Smooth muscle cell (in vitro differentiated cells): ENCODE measurements at regions not wholly inside any gene's neighbourhood (a gene's known extent, or its start where the extent isn't known, plus 50 kb on each side); places are given as distances from the start of the nearest gene placed in this dataset.

Experiments
- DNase-seq: peaks from one replicate; lab custom pipeline; 2025; ENCODE audit not compliant: unreplicated experiment; lab: John Stamatoyannopoulos, UW
- H2AFZ ChIP-seq: fragments of 200-600 bp; sonication (generic); 2 replicates; pipeline ENCODE4 v1.6.0; 2016; ENCODE audit warnings: antibody characterized with exemption, low read depth, mild to moderate bottlenecking
- H3F3A ChIP-seq: fragments of 200-600 bp; sonication (generic); 2 replicates; pipeline ENCODE4 v1.6.0; 2017; ENCODE audit warnings: antibody characterized with exemption, low read depth
- H3K27ac ChIP-seq: fragments of 200-600 bp; sonication (generic); 2 replicates; pipeline ENCODE4 v1.5.1; 2016; ENCODE audit warnings: low read depth, mild to moderate bottlenecking
- H3K27me3 ChIP-seq: fragments of 200-600 bp; sonication (generic); 2 replicates; pipeline ENCODE4 v1.6.1; 2016; ENCODE audit warnings: low read depth, mild to moderate bottlenecking
- H3K36me3 ChIP-seq: fragments of 200-600 bp; sonication (generic); 2 replicates; pipeline ENCODE4 v1.5.1; 2016; ENCODE audit warnings: low read depth
- H3K4me1 ChIP-seq: fragments of 200-600 bp; sonication (generic); 2 replicates; pipeline ENCODE4 v1.5.1; 2016; ENCODE audit warnings: low read depth
- H3K4me2 ChIP-seq: fragments of 200-600 bp; sonication (generic); 2 replicates; pipeline ENCODE4 v1.6.0; 2016; ENCODE audit warnings: mild to moderate bottlenecking
- H3K4me3 ChIP-seq: fragments of 200-600 bp; sonication (generic); 2 replicates; pipeline ENCODE4 v1.5.1; 2016; ENCODE audit warnings: mild to moderate bottlenecking
- H3K79me2 ChIP-seq: fragments of 200-600 bp; sonication (generic); 2 replicates; pipeline ENCODE4 v1.6.0; 2016; ENCODE audit warnings: low read depth, mild to moderate bottlenecking
- H3K9ac ChIP-seq: fragments of 200-600 bp; sonication (generic); 2 replicates; pipeline ENCODE4 v1.6.0; 2016; ENCODE audit warnings: low read depth
- H3K9me3 ChIP-seq: fragments of 200-600 bp; sonication (generic); replicated peaks from 2 replicates; pipeline ENCODE4 v1.5.1; 2016; ENCODE audit warnings: low read depth
- H4K20me1 ChIP-seq: fragments of 200-600 bp; sonication (generic); 2 replicates; pipeline ENCODE4 v1.6.0; 2016; ENCODE audit warnings: low read depth
- WGBS: methylation state at CpG from one replicate; pipeline ENCODE4 v1.1.7; 2016; ENCODE audit warnings: low lambda C conversion rate; 5-methylcytosine and 5-hydroxymethylcytosine counted together
- TF ChIP-seq, protein P1 (sequence below): fragments of 200-600 bp; sonication (generic); IDR thresholded peaks from 2 replicates; pipeline ENCODE4 v1.5.1; 2017; ENCODE audit warnings: borderline replicate concordance, mild to moderate bottlenecking, antibody characterized with exemption; ENCODE audit not compliant: insufficient read depth, poor library complexity, severe bottlenecking

DNA sequence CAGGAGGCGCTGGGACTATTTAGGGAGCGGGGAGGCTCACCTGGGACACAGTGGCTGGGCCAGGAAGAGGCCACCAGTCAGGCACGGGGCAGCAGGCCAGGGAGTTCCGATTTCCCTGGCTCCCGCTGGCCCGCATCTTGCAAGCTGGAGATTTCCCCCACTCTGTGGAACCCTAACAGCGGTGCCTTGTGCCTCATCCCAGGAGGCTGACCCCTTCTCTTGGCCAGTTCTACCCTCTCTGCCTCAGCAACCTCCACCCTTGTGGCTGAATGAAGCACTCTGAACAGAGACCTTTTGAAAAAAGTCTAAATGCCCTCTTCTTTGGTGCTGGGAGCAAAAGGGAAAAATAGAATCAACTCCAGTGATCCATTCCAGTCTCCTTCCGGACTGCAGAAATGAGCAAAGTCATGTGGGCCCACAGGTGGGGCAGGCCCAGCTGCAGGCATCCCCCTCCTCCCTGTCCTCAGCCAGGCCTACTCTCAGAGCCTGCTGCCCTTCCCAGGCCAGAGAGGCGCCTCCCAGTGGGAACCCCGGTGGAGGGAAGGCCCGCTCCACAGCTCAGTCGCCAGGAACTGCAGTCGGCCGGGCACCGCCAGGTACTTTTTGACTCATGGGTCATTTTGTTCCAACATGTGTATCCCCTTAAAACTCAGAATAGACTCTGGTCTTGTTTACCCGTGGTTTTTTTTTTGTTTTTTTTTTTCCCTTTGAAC lies 155.5 kb downstream of the ZNF248 start:
- 73% methylated on average over 16 of the region's 16 CpGs for WGBS
- DNase-seq = no peak
- no peak overlapping the region for H3K4me2 ChIP-seq
- no peaks in the 10 kb centered on the region for H3K79me2 ChIP-seq
- H3K27ac ChIP-seq = no peak overlapping the region
- TF ChIP-seq, protein P1, sequence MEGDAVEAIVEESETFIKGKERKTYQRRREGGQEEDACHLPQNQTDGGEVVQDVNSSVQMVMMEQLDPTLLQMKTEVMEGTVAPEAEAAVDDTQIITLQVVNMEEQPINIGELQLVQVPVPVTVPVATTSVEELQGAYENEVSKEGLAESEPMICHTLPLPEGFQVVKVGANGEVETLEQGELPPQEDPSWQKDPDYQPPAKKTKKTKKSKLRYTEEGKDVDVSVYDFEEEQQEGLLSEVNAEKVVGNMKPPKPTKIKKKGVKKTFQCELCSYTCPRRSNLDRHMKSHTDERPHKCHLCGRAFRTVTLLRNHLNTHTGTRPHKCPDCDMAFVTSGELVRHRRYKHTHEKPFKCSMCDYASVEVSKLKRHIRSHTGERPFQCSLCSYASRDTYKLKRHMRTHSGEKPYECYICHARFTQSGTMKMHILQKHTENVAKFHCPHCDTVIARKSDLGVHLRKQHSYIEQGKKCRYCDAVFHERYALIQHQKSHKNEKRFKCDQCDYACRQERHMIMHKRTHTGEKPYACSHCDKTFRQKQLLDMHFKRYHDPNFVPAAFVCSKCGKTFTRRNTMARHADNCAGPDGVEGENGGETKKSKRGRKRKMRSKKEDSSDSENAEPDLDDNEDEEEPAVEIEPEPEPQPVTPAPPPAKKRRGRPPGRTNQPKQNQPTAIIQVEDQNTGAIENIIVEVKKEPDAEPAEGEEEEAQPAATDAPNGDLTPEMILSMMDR = no peak
- no peak overlapping the region for H3K4me3 ChIP-seq
- H4K20me1 ChIP-seq = no peaks in the 10 kb centered on the region
- no peaks in the 10 kb centered on the region for H3K9me3 ChIP-seq
- no peaks in the 10 kb centered on the region for H3F3A ChIP-seq
- no peak overlapping the region for H2AFZ ChIP-seq
- no peaks in the 10 kb centered on the region for H3K36me3 ChIP-seq
- H3K9ac ChIP-seq = no peak overlapping the region
- H3K27me3 ChIP-seq = no peaks in the 10 kb centered on the region
- no peaks in the 10 kb centered on the region for H3K4me1 ChIP-seq

DNA sequence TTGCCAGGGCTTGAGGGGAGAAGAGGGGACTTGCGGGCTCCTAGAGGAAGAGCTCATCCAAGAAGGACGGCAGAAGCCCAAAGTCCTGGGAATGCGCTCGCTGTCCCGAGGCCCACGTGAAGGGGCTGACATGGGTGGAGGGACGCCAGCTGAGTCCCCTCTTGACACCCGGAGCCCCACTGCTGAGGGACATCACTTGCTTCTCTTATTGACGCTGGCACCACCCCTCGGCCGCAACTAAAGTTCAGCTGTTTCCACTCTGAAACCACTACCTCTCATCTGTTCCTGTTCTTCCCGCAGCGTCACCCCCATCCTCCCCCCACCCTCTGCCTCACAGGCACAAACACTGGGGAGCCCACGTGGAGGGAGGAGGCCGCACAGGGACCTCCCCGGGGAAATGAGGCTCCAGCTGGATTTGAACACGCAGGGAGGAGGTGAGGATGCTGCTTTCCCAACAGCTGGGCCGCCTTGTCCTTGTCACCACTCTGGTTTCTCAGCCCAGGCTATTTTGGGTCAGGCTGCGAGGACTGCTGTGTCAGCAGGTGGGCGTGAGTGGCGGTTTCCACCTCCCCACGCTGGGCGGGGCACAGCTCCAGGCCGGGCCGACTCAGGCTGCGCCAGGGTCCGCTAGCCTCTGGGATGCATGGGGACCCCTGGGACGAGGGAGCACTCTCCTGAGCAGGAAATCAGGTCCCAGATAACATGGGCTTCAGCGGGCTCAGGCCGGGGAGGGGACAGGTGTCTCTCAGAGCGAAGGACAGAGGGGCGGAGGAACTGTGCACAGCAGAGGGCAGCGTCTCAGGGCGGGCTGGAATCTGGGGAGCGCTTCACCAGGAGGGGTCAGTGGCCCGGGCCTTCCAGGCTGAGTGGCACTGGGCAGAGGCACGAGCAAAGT lies 156.3 kb downstream of the ZNF248 start:
- Histone ChIP-seq H2AFZ (no peak overlapping the region), H3K27ac (no peak overlapping the region), H3K4me3 (no peak overlapping the region), H3K9me3 (no peaks in the 10 kb centered on the region), H3K4me1 (no peaks in the 10 kb centered on the region), H3K27me3 (no peaks in the 10 kb centered on the region), H3K9ac (no peak overlapping the region), H3F3A (no peaks in the 10 kb centered on the region), H3K36me3 (no peaks in the 10 kb centered on the region), H4K20me1 (no peaks in the 10 kb centered on the region), H3K4me2 (no peak overlapping the region), H3K79me2 (no peaks in the 10 kb centered on the region)
- no peak for DNase-seq
- 84% methylated on average over 37 of the region's 37 CpGs for WGBS
- TF ChIP-seq, protein P1 = no peak

DNA sequence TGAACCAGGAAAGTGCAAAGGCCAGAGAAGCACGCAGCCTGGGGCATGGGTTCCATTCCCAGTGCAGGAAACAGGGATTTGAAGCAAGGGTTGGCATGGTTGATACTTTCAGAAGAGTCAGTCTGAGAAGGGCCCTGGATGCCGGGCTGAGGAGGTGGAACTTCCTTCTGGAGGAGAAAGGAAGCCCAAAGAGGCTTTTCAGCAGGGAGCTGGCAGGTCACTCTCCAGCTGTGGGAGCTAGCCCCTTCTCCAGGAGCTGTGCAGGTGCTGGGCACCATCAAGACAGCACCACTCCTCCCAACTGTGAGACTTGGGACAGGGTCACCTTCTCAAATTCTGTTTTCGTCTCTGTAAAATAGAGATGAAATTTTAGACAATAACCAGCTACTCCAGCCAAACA lies 169.8 kb downstream of the ZNF248 start:
- H3K9ac ChIP-seq = no peak overlapping the region
- no peaks in the 10 kb centered on the region for H3K36me3 ChIP-seq
- no peak overlapping the region for H3K4me2 ChIP-seq
- H3K4me3 ChIP-seq = no peak overlapping the region
- H3F3A ChIP-seq = no peaks in the 10 kb centered on the region
- H4K20me1 ChIP-seq = no peaks in the 10 kb centered on the region
- no peak overlapping the region for H3K27ac ChIP-seq
- no peaks in the 10 kb centered on the region for H3K27me3 ChIP-seq
- H3K79me2 ChIP-seq = no peaks in the 10 kb centered on the region
- TF ChIP-seq, protein P1 = no peak
- H3K9me3 ChIP-seq = peaks cover 5% of the 10 kb centered on the region
- DNase-seq = no peak
- WGBS = 68% methylated on average over 3 of the region's 3 CpGs
- H2AFZ ChIP-seq = no peak overlapping the region
- no peaks in the 10 kb centered on the region for H3K4me1 ChIP-seq
